Caco-2 (cell line): ENCODE measurements at regions not wholly inside any gene's neighbourhood (a gene's known extent, or its start where the extent isn't known, plus 50 kb on each side); places are given as distances from the start of the nearest gene placed in this dataset.

Experiments
- BruUV-seq: library from RNA; stranded (reverse); fragments of 400-500 nt; replicated peaks from 2 replicates; lab custom pipeline; 2021; lab: Mats Ljungman, UMichigan
- CTCF ChIA-PET: fragments of 300-600 bp; sonication (Branson Sonifier 250); formaldehyde crosslinking; loops from one replicate; lab custom pipeline; 2022; ENCODE audit warnings: antibody characterized with exemption; lab: Charles Lee
- POLR2A ChIA-PET: fragments of 300-600 bp; sonication (Branson Sonifier 250); formaldehyde crosslinking; loops from one replicate; lab custom pipeline; 2022; ENCODE audit warnings: antibody characterized with exemption; lab: Charles Lee
- DNase-seq, 2 experiments: peaks; one replicate each; pipeline versions ENCODE4 v3.0.0 to v3.0.0-alpha.2; 2020 to 2022
- H3K27me3 ChIP-seq: replicated peaks from 2 replicates; pipeline ENCODE4 v1.6.0; 2011; ENCODE audit warnings: low read length; ENCODE audit not compliant: control insufficient read depth, insufficient read depth
- H3K36me3 ChIP-seq: 2 replicates; pipeline ENCODE4 v1.5.1; 2011; ENCODE audit warnings: low read length; ENCODE audit not compliant: control insufficient read depth, insufficient read depth
- H3K4me1 ChIP-seq: fragments of 250-450 bp; sonication (Bioruptor Pico); 2 replicates; pipeline ENCODE4 v1.5.1; 2020; ENCODE audit warnings: mild to moderate bottlenecking
- H3K4me3 ChIP-seq: 2 replicates; pipeline ENCODE4 v1.5.1; 2011; ENCODE audit warnings: low read depth, mild to moderate bottlenecking, control low read depth, low read length
- H3K9me3 ChIP-seq: fragments of 250-450 bp; sonication (Bioruptor Pico); 2 replicates; pipeline ENCODE4 v1.5.1; 2020; ENCODE audit warnings: mild to moderate bottlenecking, moderate library complexity
- H3K27ac Mint-ChIP-seq: one replicate; pipeline ENCODE4 v1.8.0; 2022; ENCODE audit warnings: mixed read lengths; ENCODE audit not compliant: unreplicated experiment
- H3K27me3 Mint-ChIP-seq: one replicate; pipeline ENCODE4 v1.8.0; 2022; ENCODE audit warnings: mixed read lengths; ENCODE audit not compliant: insufficient read depth, unreplicated experiment
- H3K36me3 Mint-ChIP-seq: one replicate; pipeline ENCODE4 v1.8.0; 2022; ENCODE audit warnings: mild to moderate bottlenecking, mixed read lengths; ENCODE audit not compliant: insufficient read depth, unreplicated experiment
- H3K4me1 Mint-ChIP-seq: one replicate; pipeline ENCODE4 v1.8.0; 2022; ENCODE audit warnings: low read depth, mixed read lengths; ENCODE audit not compliant: unreplicated experiment
- H3K4me3 Mint-ChIP-seq: one replicate; pipeline ENCODE4 v1.8.0; 2022; ENCODE audit warnings: mild to moderate bottlenecking, moderate library complexity, mixed read lengths; ENCODE audit not compliant: unreplicated experiment
- H3K9me3 Mint-ChIP-seq: one replicate; pipeline ENCODE4 v1.8.0; 2022; ENCODE audit warnings: mixed read lengths; ENCODE audit not compliant: unreplicated experiment
- CTCF ChIP-seq, 2 experiments: fragments of 200-600 bp in 1 of 2; IDR thresholded peaks; 1 replicate in 1 of 2; 2 replicates in 1 of 2; pipeline versions ENCODE4 v1.5.1 to v1.8.0; 2011 to 2022; ENCODE audit warnings: antibody characterized with exemption in 1 of 2, control low read depth in 1 of 2, inconsistent platforms in 1 of 2, low read depth in 1 of 2, low read length in 1 of 2, mild to moderate bottlenecking in 1 of 2, moderate library complexity in 1 of 2; ENCODE audit not compliant: insufficient read depth in 1 of 2, severe bottlenecking in 1 of 2, unreplicated experiment in 1 of 2
- intact Hi-C: fragments of 100-400 bp; cut with micrococcal nuclease; formaldehyde crosslinking; loops from one replicate; pipeline ENCODE4 v1.10.0; 2022; ENCODE audit not compliant: unreplicated experiment

- no peak overlapping the region for H3K4me3 ChIP-seq
- no peaks in the 10 kb centered on the region for H3K36me3 Mint-ChIP-seq
- H3K27me3 Mint-ChIP-seq, result no peaks in the 10 kb centered on the region
- CTCF ChIA-PET, result no interaction called here
- H3K36me3 ChIP-seq, result no peaks in the 10 kb centered on the region
- intact Hi-C loops, result no loop called here
- TF ChIP-seq CTCF (IDR thresholded peaks at IDR 0.05; ENCODE audit: insufficient read depth in 1 of 2, low read depth in 1 of 2, low read length in 1 of 2, severe bottlenecking in 1 of 2, unreplicated experiment in 1 of 2), result no peak
- H3K4me3 Mint-ChIP-seq, result no peak overlapping the region
- H3K9me3 ChIP-seq, result no peaks in the 10 kb centered on the region
- no peak overlapping the region for H3K27ac Mint-ChIP-seq
- no peaks in the 10 kb centered on the region for H3K27me3 ChIP-seq
- POLR2A ChIA-PET, result no interaction called here
- no TSS peak for BruUV-seq
- H3K4me1 Mint-ChIP-seq, result peaks cover 6% of the 10 kb centered on the region
- no peaks in the 10 kb centered on the region for H3K9me3 Mint-ChIP-seq
- DNase-seq, result no peak
- no peaks in the 10 kb centered on the region for H3K4me1 ChIP-seq
Measured at GRCh38 chr12:76255692-76256091, 92.5 kb downstream of the BBS10 start.

- CTCF ChIA-PET, result no interaction called here
- no peaks in the 10 kb centered on the region for H3K4me1 ChIP-seq
- intact Hi-C loops, result no loop called here
- BruUV-seq, result no TSS peak
- Mint-ChIP-seq H3K9me3 (no peaks in the 10 kb centered on the region), H3K36me3 (no peaks in the 10 kb centered on the region), H3K4me1 (peaks cover 6% of the 10 kb centered on the region), H3K4me3 (no peak overlapping the region), H3K27ac (no peak overlapping the region), H3K27me3 (no peaks in the 10 kb centered on the region)
- H3K4me3 ChIP-seq, result no peak overlapping the region
- no peaks in the 10 kb centered on the region for H3K9me3 ChIP-seq
- POLR2A ChIA-PET, result no interaction called here
- H3K36me3 ChIP-seq, result no peaks in the 10 kb centered on the region
- H3K27me3 ChIP-seq, result no peaks in the 10 kb centered on the region
- DNase-seq, result no peak
- no peak for TF ChIP-seq CTCF (IDR thresholded peaks at IDR 0.05; ENCODE audit: insufficient read depth in 1 of 2, low read depth in 1 of 2, low read length in 1 of 2, severe bottlenecking in 1 of 2, unreplicated experiment in 1 of 2)
Measured at GRCh38 chr12:76255281-76255680, 92.9 kb downstream of the BBS10 start.

GRCh38 chr12:76252031-76252430 is 96.2 kb downstream of the BBS10 start:
- intact Hi-C loops, result no loop called here
- POLR2A ChIA-PET, result no interaction called here
- CTCF ChIA-PET, result no interaction called here
- Histone ChIP-seq H3K9me3 (no peaks in the 10 kb centered on the region), H3K36me3 (no peaks in the 10 kb centered on the region), H3K4me3 (no peak overlapping the region), H3K4me1 (no peaks in the 10 kb centered on the region), H3K27me3 (no peaks in the 10 kb centered on the region)
- H3K36me3 Mint-ChIP-seq, result no peaks in the 10 kb centered on the region
- H3K4me1 Mint-ChIP-seq, result no peaks in the 10 kb centered on the region
- no peak overlapping the region for H3K27ac Mint-ChIP-seq
- BruUV-seq, result no TSS peak
- H3K4me3 Mint-ChIP-seq, result no peak overlapping the region
- DNase-seq, result no peak
- H3K9me3 Mint-ChIP-seq, result no peaks in the 10 kb centered on the region
- TF ChIP-seq CTCF (IDR thresholded peaks at IDR 0.05; ENCODE audit: insufficient read depth in 1 of 2, low read depth in 1 of 2, low read length in 1 of 2, severe bottlenecking in 1 of 2, unreplicated experiment in 1 of 2), result no peak
- no peaks in the 10 kb centered on the region for H3K27me3 Mint-ChIP-seq
